ENCODE measurements at regions not wholly inside any gene's neighbourhood (a gene's known extent, or its start where the extent isn't known, plus 50 kb on each side); places are given as distances from the start of the nearest gene placed in this dataset.
"Not testable (repeated sequence)": the region's sequence is repeated elsewhere in the genome, so short reads cannot be mapped to it uniquely, and the experiment has no call there.

- not testable (repeated sequence) for DNase-seq (ENCODE audit: low read depth in 3 of 3, low spot score in 2 of 3)
Measured at GRCh38 chr10:46095943-46096342, 49.9 kb upstream of the MSMB start.

GRCh38 chr10:46096446-46096845, 50.4 kb upstream of the MSMB start:
- no peak for DNase-seq (ENCODE audit: low read depth in 3 of 3, low spot score in 2 of 3)

- DNase-seq (ENCODE audit: low read depth in 3 of 3, low spot score in 2 of 3) = no peak
Measured at GRCh38 chr10:46096909-46097575, 51.0 kb upstream of the MSMB start.

GRCh38 chr10:46097576-46098317, 51.7 kb upstream of the MSMB start:
- DNase-seq (ENCODE audit: low read depth in 3 of 3, low spot score in 2 of 3) = no peak

GRCh38 chr10:46098386-46098785, 52.3 kb upstream of the MSMB start:
- no peak for DNase-seq (ENCODE audit: low read depth in 3 of 3, low spot score in 2 of 3)

- DNase-seq (ENCODE audit: low read depth in 3 of 3, low spot score in 2 of 3) = not testable (repeated sequence)
Measured at GRCh38 chr10:46098925-46099324, 52.9 kb upstream of the MSMB start.

GRCh38 chr10:46104071-46104585, 58.1 kb upstream of the MSMB start:
- no peak for DNase-seq (ENCODE audit: low read depth in 3 of 3, low spot score in 2 of 3)

GRCh38 chr10:46105416-46105815, 59.3 kb upstream of the MSMB start:
- DNase-seq (ENCODE audit: low read depth in 3 of 3, low spot score in 2 of 3) = not testable (repeated sequence)

- not testable (repeated sequence) for DNase-seq (ENCODE audit: low read depth in 3 of 3, low spot score in 2 of 3)
Measured at GRCh38 chr10:46105856-46106409, 59.9 kb upstream of the MSMB start.

- DNase-seq (ENCODE audit: low read depth in 3 of 3, low spot score in 2 of 3) = peak in 2 of 3 donors; percentile 19 to 44
Measured at GRCh38 chr10:46106410-46107255, 60.6 kb upstream of the MSMB start.

- not testable (repeated sequence) for DNase-seq (ENCODE audit: low read depth in 3 of 3, low spot score in 2 of 3)
Measured at GRCh38 chr10:46108158-46108499, 62.1 kb upstream of the MSMB start.

- not testable (repeated sequence) for DNase-seq (ENCODE audit: low read depth in 3 of 3, low spot score in 2 of 3)
Measured at GRCh38 chr10:46154271-46154670, 108.2 kb upstream of the MSMB start.

GRCh38 chr10:46154683-46155082, 108.6 kb upstream of the MSMB start:
- DNase-seq (ENCODE audit: low read depth in 3 of 3, low spot score in 2 of 3) = not testable (repeated sequence)

GRCh38 chr10:46156866-46157265, 110.8 kb upstream of the MSMB start:
- DNase-seq (ENCODE audit: low read depth in 3 of 3, low spot score in 2 of 3) = not testable (repeated sequence)

GRCh38 chr10:46169736-46170135, 117.1 kb upstream of the ANTXRL start:
- DNase-seq (ENCODE audit: low read depth in 3 of 3, low spot score in 2 of 3) = no peak

GRCh38 chr10:46170789-46171188, 116.0 kb upstream of the ANTXRL start:
- no peak for DNase-seq (ENCODE audit: low read depth in 3 of 3, low spot score in 2 of 3)

- no peak for DNase-seq (ENCODE audit: low read depth in 3 of 3, low spot score in 2 of 3)
Measured at GRCh38 chr10:46171661-46172060, 115.1 kb upstream of the ANTXRL start.

GRCh38 chr10:46175296-46175695, 111.5 kb upstream of the ANTXRL start:
- DNase-seq (ENCODE audit: low read depth in 3 of 3, low spot score in 2 of 3) = no peak

- DNase-seq (ENCODE audit: low read depth in 3 of 3, low spot score in 2 of 3) = no peak
Measured at GRCh38 chr10:46175831-46176230, 111.0 kb upstream of the ANTXRL start.

GRCh38 chr10:46187431-46187830, 99.4 kb upstream of the ANTXRL start:
- not testable (repeated sequence) for DNase-seq (ENCODE audit: low read depth in 3 of 3, low spot score in 2 of 3)

GRCh38 chr10:46197050-46197449, 89.7 kb upstream of the ANTXRL start:
- no peak for DNase-seq (ENCODE audit: low read depth in 3 of 3, low spot score in 2 of 3)

All from right renal cortex interstitium (tissue), 3 donors.